HG03175 (cell line): ENCODE measurements at regions not wholly inside any gene's neighbourhood (a gene's known extent, or its start where the extent isn't known, plus 50 kb on each side); places are given as distances from the start of the nearest gene placed in this dataset.
"Not testable (repeated sequence)": the region's sequence is repeated elsewhere in the genome, so short reads cannot be mapped to it uniquely, and the experiment has no call there.

Experiments
- ATAC-seq: cut with Tn5 transposase; IDR thresholded peaks from one replicate; pipeline ENCODE4 v1.9.1; 2021; ENCODE audit warnings: mild to moderate bottlenecking, moderate library complexity; ENCODE audit not compliant: unreplicated experiment

DNA sequence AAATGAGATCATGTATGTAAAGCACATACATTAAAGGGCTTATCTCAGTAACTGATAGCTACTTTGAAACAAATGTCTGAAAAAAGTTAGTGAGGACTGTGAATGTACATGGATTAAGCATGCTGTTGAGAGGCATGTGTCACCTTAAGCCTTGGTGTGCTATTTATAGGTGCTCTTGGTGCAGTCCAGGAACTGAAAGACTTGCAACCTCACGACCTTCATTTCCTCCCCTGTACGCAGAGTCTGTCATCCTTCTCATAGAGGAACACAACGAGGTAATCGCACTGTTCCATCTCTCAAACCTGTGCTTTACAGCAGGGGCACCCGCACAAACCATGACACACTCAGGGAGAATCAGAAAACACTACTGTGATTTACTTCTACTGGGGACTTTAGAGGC, 65.6 kb downstream of the UFM1 start:
- ATAC-seq = peak; percentile 99

DNA sequence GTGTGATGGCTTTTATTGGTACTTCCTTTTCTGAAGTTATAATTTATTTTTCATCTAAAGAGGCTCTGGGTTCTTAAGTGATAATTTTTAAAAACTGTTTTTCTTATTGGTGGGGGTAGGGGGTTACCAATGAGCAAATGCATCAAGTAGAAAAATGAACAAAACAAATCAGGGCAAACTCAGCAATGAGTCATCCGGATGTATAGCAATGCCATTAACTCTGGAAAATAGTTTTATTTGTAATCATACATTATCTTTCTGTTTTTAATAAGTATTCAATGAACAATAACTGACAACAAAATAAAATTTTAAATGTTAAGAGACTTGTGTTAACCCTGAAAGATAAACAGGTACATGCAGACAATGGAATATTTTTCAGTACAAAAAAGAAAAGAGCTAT, 67.6 kb downstream of the UFM1 start:
- no peak for ATAC-seq

DNA sequence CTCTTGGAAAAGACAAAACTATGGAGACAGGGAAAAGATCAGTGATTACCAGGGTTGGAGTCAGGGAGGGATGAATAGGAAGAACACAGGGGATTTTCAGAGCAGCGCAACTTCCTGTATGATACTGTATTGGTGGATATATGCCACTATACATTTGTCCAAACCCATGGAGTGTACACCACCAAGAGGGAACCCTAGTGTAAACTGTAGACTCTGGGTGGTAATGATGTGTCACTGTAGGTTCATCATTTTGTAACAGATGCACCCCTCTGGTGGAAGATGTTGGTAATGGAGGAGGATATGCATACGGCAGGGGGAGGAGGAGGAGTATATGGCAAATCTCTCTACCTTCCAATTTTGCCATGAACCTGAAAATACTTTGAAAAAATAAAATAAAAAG, 68.1 kb downstream of the UFM1 start:
- ATAC-seq = peak; percentile 37

DNA sequence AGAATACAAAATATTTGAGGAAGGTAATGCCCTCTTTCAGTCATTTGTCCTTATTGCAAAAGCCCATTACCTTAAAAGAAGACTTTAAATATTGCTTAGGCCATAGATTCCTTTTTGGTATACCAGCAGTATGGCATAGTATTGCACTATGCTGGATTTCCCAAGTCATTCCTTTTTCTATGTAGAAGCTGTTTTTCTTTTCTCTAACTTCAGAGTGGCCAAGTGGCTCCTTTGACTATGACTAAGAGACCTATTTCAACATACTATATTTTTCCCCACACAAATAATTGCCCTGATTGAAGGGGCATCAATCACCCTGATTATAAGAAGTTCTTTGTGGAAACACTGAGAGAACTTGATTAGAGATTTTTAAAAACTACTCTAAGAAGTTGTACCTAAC, 68.6 kb downstream of the UFM1 start:
- no peak for ATAC-seq

- peak; percentile 26 for ATAC-seq
These were observed 69.7 kb downstream of the UFM1 start for GRCh38 chr13:38419312-38419873.

GRCh38 chr13:38421590-38422560, 72.2 kb downstream of the UFM1 start:
- no peak for ATAC-seq

DNA sequence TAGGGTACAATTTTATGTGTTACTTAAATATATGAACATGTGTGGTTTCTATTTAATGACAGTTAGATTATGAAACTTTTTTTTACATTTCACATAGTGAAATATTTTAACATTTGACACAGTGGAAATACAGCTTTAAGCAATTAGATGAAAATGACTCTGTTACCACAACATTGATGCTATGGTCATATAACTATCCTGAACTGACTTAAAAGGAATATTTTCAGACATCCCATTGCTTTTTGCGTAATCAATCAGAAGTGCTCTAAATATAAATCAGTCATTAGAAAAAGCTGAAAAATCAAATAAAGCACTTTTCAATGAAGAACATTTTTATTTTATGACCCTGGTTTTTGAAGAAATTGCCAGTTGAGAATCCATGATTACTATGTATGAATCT, 80.3 kb downstream of the UFM1 start:
- no peak for ATAC-seq

DNA sequence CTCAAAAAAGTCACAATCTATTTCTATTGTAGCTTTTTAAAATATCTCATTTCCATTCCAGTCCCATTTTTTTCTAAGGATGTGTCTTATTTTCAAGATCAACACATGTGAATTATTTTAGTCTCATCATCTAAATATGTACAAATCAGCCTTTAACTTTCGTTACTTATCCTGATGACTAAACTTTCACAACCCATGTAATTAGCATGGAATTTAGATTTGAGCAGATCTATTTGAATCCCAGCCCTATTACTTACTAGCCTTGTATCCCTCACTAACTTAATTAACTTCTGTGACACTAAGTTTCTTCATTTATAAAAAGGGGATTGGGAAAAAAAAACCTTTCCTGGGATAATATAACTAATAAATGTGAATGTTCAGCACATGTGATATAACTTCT, 81.1 kb downstream of the UFM1 start:
- no peak for ATAC-seq

DNA sequence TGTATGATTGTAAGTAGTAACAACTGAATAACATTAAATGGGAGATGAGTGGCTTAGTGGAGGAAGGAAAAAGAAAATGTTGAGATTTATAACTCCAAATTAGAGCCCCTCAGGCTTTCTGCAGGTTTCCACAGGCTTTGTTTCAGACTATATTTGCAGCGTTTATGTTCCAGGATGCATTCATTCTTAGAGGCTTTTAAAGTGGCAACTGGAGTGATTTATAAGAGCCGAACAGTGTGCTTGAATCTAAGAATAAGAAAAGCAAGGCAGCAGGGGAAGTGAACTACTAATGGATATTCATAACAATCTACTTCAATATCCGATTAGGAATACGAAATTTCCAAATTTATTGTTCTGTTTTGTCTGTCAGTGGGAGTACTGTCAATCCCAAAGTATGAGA, 91.0 kb downstream of the UFM1 start:
- no peak for ATAC-seq

- no peak for ATAC-seq
These were observed 95.3 kb downstream of the UFM1 start for GRCh38 chr13:38444904-38445303.

DNA sequence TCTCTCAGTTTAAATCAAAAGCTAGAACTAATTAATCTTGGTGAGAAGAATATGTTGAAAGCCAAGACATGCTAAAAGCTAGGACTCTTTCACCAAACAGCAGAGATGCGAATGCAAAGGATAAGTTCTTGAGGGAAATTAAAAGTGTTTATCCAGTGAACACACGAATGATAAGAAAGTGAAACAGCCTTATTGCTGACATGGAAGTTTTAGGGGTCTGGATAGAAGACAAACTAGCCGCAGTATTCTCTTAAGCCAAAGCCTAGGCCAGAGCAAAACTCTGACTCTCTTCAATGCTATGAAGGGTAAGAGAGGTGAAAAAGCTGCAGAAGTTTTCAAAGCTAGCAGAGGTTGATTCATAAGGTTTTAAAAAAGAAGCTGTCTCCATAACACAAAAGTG, 103.0 kb downstream of the UFM1 start:
- ATAC-seq = no peak

GRCh38 chr13:38462605-38463004, 113.0 kb downstream of the UFM1 start:
- no peak for ATAC-seq

- no peak for ATAC-seq
These were observed 113.4 kb downstream of the UFM1 start for GRCh38 chr13:38463048-38463447.

DNA sequence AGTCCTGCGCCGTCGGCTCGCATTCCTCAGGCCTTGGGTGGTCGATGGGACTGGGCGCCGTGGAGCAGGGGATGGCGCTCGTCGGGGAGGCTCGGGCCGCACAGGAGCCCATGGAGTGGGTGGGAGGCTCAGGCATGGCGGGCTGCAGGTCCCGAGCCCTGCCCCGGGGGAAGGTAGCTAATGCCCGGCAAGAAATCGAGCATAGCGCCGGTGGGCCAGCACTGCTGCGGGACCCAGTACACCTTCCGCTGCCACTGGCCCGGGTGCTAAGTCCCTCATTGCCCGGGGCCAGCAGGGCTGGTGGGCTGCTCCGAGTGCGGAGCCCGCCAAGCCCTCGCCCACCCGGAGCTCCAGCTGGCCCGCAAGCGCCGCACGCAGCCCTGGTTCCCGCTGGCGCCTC, 122.8 kb downstream of the UFM1 start:
- not testable (repeated sequence) for ATAC-seq

DNA sequence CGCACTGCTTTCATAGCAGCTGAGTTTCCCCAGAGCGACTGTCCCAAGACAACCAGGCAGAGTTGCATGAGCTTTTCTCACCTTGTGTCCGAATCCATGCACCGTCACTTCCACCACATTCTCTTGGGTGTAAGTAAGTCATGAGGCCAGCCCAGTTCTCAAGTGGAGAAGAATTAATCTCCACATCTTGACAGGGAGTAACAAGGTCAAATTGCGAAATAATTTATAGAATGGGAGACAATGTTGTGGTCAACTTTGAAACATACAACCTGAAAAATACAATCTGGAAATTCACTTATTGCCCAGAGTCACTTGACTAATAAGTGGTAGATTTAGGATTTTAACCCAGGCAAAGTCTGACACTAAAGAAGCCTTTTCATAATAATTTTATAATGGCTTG, 123.7 kb downstream of the UFM1 start:
- no peak for ATAC-seq

GRCh38 chr13:38477676-38478075, 128.0 kb downstream of the UFM1 start:
- ATAC-seq = no peak

DNA sequence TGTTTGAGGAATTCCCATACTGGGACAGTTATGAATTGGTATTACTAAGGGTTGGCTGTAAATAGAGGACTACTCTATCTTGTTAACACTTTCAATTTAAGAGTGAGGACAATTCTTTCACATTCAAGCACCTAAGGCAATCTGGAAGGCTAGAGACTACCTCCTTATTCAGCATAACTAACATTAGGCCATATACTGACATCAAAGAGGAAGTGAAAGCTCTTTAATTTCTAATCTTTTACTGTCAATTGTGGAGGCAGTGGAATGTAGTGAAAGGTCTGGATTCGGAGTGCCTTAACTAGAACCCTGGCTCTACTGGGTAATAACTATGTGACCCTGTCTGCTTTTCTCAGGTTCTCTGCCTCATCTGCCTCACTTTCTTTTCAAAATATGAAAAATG, 134.0 kb downstream of the UFM1 start:
- no peak for ATAC-seq

DNA sequence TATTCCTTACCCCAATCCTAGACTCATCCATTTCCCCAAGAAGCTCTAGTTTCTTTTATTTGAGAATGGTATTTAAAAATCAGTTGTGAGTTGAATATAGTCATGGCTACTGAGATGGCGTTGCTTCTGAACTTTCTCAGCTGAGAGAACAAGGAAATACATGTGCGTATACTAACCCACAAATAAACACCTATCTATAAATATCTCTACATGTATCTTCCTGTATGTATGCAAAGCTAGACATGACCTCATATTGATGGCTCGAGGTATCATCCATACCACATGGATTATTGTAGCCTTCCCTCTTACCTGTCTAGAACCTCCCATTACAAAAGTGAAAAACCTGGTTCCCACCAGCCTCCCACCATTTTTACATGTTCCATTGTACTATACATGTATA, 141.0 kb downstream of the UFM1 start:
- ATAC-seq = no peak

DNA sequence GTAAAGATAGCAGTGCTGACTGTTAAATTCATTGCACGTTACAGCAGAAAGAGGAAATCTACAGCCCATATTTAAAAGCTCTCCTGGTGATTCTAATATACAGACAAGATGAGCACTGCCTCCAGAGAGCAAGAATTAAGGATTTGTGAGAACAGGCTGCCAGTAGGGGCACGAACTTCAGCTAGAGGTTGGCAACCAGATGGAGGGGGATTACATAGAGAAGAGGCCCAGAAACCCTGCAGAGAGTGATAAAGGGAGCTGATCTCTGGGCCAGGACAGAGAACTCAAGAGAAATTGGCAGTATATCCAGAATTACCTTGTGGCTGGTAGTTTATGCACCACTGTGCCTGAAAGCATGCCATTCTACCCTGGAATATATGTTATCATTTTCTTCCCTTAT, 144.8 kb downstream of the UFM1 start:
- no peak for ATAC-seq

DNA sequence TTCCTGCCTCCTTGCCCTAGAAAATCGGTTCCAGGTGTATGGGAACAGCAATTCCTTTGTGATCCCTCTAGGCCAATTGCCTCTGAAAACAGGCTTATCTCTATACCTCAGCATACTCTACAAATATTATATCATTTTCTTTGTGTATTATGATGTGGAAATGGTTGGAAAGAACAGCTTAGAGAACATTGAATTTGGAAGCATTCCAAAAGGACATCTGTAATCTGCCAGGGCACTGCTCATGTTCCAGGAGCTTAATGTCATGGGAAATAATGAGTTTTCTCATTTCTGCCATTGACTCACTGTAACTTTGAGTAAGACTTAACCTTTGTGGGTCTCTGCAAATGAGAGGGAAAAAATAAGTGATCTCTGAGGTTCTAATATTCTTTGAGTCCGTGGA, 147.3 kb downstream of the UFM1 start:
- ATAC-seq = no peak

GRCh38 chr13:38498271-38498670, 148.6 kb downstream of the UFM1 start:
- ATAC-seq = no peak

DNA sequence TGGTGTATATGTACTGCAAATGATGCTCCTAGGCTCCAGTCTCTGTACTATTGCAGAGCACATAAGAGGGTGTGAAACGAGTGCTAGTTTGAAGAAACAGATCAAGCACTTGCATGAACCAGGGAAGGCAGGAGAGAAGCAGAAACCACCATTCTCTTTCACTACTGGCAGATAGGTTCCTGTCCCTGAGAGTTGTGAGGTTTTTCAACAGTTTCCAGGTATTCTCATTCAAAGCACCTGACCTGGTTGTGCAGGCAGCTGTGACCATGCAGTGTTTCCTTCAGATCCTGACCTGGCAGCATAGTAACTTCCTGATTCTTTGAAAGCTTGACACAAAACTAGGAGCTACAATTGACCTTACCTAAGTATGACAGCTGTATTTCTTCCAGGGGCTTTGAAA, 164.9 kb downstream of the UFM1 start:
- no peak for ATAC-seq

DNA sequence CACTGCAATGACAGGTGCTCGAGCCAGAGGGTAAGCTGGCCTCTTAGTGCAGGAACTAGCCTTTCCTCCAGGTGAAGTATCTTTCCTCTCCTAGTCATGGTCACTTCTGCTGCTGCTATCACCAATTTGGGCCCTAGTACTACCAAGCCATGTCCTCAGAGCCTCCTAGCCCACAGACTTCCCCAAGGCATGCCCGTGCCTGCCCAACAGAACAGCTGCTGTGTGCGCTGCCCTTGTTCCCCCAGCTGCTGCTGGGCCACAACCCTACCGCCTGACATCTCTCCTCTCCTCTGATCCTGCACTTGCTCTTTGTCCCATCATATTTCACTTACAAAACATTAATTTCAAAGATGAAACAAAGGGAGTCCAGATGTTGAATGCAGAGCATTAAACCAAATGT, 168.5 kb upstream of the FREM2 start:
- ATAC-seq = no peak
